IPS-NIHi7 (cell line): ENCODE measurements at regions not wholly inside any gene's neighbourhood (a gene's known extent, or its start where the extent isn't known, plus 50 kb on each side); places are given as distances from the start of the nearest gene placed in this dataset.
"Not testable (repeated sequence)": the region's sequence is repeated elsewhere in the genome, so short reads cannot be mapped to it uniquely, and the experiment has no call there.

Experiments used
- DNase-seq: peaks from one replicate; pipeline ENCODE4 v3.0.0; 2012; ENCODE audit warnings: mixed read lengths; ENCODE audit errors: extremely low spot score

DNA sequence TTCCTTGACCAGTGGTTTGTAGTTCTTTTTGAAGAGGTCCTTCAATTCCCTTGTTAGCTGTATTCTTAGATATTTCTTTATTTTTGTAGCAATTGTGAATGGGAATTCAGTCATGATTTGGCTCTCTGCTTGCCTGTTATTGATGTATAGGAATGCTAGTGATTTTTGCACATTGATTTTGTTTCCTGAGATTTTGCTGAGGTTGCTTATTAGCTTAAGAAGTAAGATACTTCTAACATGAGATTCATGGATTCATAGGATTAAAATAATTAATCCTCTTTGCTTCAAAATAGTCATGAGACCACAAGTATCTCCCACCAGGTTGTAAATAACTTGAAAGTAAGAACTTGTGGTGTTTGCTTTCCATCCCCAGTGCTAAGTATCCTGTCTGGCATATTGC is 308.9 kb downstream of the DTHD1 start:
- DNase-seq: no peak

DNA sequence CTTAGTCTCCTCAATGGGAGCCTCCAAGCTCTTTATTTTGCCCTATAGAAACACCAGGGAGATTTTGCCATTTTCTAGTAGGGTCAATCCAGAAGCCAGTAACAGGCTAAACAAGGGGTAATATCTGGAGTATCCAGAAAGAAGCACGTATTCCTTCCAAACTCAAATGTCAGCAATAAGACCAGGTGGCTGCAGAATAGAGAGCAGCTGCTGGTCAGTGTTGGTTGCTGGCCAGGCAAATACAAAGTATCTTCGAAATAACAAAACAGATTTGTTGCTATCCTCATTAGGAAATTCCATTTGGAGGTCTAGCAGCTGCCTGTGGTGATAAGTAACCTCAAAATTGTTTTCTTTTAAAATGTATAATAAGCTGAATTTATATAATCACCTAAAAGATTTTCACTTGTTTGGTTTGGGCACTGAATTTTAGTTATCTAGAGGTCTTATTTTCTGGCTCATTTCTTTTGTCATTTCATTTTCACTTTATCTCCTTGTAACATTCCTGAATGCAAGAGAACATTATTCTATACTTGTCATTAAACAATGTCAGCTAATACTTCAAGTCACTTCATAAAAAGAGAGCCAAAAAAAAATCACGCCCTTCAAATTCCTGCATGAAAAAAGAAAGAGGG is 320.6 kb downstream of the DTHD1 start:
- DNase-seq: no peak

DNA sequence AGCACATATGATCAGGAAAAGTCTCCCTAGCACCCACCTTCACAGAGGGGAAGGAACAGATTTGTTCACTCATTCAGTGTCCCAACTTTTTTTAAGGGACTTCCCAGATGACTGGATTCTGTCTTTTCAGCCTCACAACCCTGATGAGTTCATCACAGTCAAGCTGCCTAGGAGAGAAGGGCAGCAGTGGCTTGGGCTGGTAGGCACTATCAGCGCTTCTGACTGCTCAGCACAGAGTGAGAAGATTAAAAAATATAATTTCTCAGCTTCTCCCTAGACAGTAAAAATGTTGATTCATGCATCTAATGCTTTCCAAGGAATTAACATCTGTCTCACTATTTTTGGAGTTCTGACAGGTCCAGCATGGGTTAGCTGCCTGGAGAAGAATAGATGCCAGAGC is 328.2 kb downstream of the DTHD1 start:
- DNase-seq: no peak

DNA sequence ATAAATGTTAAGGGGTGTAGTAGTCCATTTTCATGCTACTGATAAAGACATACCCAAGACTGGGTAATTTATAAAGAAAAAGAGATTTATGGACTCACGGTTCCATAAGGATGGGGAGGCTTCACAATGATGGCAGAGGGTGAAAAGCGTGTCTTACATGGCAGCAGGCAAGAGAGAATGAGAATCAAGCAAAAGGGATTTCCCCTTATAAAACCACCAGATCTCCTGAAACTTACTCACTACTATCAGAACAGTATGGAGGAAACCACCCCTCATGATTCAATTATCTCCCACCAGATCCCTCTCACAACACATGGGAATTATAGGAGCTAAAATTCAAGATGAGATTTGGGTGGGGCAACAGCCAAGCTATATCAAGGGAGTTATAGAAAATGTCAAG is 329.2 kb downstream of the DTHD1 start:
- DNase-seq: no peak

DNA sequence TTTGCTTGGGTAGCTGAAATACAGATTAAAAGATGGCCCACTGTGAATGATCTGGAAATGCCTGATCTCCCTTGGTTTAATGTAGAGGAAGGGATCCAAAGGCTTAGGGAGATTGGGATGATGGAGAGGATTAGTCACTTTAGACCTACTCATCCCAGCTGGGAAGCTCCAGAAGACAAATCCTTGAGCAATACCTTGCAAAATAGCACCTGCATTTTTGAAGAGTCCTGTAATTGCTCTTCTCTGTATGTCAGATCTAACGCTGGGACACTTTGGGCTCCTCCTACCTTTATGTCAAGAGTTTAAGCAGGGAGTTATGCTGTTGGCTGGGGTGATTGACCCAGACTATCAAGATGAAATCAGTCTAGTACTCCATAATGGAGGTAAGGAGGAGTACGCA is 331.7 kb downstream of the DTHD1 start:
- not testable (repeated sequence) for DNase-seq

DNA sequence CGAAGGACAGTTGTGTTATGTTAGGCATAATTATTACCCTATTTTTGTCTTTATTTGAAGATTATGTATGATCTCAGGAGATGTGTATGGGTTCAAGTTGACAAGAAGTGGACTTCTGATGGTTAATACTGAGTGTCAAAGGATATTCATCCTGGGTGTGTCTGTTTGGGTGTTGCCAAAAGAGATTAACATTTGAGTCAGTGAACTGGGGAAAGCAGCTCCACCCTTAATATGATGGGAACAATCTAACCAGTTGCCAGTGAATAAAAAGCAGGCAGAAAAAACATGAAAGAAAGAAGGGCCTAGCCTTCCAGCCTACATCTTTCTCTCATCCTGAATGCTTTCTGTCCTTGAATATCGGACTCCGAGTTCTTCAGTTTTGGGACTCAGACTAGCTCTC is 332.6 kb downstream of the DTHD1 start:
- no peak for DNase-seq

DNA sequence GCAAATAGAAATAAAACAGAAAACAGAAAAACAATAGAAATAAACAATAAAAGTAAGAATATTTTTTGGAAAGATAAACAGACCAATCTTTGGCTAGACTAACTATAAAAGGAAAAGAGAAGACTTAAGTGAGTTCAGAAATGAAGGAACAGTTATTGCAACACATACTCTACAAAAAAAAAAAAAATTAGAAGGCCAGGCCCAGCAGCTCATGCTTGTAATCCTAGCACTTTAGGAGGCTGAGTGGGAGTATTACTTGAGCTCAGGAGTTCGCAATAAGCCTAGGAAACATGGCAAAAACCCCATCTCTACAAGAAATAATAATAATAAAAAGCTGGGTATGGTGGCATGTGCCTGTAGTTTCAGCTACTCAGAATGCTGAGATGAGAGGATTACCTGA is 336.7 kb downstream of the DTHD1 start:
- no peak for DNase-seq

DNA sequence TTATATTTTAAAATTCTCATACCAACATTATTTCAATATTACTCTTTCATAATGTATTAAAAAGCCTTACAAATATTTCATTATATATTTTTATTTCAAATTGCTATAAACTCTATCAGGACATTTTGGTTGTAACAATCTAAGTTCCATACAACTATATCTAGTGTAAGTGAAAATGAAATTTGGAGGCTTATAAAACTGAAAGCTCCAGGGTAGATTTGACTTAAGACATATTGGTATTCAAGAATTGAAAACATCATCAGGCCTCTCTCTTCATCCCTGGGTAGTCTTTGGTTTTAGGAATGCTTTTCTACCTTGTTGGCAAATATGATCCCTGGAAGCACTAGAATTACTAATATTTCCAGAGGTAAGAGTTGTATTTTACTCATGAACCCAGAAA is 342.6 kb downstream of the DTHD1 start:
- DNase-seq: no peak

DNA sequence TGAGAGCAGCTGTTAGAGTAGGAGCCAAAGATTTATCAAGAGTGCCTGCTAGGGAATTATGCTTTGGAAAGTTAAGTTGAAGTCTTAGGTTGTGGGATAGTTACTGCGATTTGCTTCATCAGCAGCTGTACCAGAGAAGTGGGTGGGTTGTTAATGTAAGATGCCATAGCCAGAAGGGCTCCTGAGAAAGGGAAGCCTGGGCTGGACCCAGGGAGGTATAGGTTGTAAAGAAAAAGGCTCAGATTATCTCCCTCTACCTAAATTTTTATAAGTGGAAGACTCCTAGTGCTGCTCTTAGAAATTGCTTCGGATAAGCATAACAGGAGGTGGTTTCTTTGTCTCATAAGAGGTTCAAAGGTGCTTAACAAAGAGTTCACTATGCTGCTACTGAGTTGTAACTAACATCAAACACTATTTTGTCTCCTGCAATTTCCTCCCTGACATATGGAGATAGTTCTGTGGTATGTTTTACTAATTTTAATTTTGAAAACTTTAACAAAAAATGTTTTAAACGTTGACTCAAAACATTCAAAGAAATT is 356.9 kb downstream of the DTHD1 start:
- no peak for DNase-seq

DNA sequence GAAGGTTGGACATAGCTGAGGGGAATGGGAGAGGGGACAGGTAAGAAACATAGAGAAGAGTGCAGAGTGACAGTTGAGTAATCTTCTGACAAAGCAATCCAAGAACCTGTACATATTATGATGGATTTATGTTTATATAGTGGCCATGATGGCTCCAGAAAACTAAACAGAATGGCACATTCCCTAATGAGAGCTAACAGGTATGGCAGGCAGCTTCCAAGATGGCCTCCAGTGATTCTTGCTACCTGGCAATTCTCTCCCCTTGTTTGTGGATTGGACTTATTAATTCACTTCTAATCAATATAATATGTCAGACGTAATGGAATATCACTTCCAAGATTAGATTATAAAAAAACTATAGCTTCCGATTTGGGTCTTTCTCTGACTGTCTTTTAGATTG is 359.5 kb downstream of the DTHD1 start:
- no peak for DNase-seq

DNA sequence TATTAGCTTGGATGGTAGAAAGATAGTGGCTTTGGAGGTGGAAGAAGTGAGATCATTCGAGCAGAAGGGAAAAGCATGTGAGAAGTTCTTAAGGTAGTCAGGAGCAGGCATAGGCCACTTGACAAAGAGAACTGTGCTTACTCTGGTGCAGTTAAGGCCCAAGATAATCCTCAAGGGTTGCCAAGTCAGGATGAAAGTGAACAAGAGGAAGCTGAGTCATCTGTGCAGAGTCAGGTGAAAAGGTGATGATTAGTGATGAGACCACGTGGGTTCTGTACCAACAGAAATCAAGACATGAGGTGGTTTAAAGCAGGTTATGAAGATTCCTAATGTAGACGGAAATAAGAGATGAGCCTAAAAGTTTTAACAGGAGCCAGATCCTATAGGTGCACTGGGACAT is 369.8 kb downstream of the DTHD1 start:
- no peak for DNase-seq

DNA sequence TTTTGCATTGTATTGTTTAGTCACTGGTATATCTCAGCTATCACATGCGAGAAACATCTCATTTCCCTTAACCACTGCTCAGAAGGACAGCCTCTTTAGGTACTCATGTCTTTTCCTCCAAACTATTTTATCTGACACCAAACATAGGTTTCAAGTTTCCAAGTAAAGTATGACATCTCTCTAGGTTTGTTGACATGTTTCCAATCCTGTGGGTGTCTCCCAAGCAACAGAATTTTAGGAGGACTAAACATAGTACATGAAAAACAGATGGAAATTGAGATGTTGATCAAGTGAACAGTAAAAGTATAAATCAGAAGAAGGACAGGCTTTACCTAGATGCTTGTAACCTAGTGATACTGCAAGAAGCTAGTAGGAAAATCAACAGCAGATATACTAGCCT is 371.4 kb downstream of the DTHD1 start:
- no peak for DNase-seq

DNA sequence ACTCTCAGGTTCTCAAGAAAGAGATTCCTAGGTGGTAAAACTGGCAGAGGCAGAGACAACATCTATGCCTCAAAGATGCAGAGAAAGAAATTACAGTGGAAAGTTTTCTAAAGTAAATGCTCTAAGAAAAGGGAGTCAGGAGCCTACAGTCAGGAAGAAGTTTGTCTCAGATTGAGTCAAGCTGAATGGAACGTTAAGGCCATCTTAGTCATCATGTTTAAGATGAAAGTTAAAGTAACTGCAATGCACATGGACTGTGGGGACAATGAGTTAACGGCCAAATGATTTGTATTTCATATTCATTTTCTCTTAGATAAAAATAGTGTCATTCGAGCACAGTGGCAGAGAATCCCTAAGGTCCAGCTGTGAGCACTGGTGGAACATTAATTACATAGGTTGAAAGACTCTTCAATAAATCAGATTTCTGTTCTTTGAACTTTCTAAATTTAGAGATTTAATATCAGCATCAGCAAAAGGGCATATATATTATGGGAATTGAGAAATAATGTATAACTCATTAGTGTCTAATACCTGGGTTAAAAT is 384.6 kb downstream of the DTHD1 start:
- no peak for DNase-seq

DNA sequence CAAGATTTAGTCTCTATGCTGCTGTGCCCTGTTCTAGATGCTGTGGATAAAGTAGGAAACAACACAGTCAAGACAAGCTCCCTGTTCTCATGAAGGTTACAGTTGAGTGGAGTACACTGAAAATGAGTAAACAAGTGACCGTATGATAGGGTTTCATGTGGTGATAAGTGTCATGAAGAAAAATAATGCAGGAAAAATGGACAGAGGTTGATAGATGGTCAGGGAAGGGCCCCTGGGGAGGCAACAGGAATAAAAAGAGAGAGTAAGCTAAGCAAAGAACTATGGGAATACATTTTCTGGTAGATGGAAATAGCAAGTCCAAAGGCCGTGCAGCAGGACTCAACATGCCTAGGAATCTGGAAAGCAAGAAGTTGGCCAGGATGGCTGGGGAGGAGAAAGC is 394.0 kb downstream of the DTHD1 start:
- DNase-seq: no peak

DNA sequence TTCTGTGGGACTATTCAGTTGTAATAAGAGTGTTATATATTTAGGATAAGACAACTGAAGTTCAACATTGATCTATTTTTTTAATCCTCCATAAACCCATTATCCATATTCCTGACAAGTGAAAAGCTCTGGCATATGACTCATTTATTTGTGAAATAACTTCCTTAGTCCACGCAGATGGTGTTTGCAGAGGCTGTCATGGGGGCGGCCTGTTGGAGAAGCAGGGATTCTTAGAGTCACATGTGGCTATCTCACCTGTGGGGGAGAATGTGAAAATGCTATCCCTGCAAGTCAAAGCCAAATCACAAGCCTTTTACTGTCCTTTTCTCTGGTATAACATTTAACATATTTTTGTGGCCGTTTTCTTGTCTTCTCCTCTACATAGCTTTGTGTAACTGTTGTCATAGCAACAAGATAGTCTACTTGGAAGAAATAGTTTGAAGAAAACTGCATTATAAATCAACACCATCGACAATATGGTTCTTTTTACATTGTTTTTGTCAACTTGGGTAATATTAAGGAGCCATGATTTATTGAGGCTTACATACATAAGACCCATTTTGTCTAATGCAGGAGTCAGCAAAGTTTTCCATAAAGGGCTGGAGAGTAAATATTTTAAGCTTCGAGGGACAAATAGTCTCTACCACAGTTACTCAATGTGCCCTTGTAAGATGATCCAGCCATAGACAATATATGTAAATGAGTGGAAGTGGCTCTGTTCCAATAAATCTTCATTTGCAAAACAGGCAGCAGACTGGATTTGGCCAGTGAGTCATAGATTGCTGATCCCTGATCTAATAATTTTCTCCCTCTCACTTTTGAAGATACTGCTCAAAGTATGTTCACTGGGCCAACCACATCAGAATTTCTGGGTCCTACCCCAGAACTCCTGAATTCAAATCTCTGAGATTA is 395.0 kb downstream of the DTHD1 start:
- no peak for DNase-seq

DNA sequence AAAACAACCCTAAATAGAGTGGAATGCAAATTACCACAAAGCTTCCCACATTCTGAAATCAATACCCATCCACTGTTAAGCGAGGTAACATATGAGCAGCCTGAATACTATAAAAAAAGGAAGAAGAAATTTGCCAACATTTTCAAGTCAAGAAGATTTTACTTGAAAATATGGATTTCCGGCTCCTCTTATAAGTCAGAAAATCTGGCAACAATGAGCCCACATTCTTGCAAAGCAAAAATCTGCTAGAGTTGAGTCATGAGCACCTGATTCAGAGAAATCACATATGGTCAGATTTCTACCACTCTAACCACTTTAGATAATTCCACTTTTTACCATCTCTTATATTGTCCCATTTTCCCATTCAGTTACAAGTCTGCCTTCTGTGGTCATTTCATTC is 395.7 kb downstream of the DTHD1 start:
- DNase-seq: no peak

DNA sequence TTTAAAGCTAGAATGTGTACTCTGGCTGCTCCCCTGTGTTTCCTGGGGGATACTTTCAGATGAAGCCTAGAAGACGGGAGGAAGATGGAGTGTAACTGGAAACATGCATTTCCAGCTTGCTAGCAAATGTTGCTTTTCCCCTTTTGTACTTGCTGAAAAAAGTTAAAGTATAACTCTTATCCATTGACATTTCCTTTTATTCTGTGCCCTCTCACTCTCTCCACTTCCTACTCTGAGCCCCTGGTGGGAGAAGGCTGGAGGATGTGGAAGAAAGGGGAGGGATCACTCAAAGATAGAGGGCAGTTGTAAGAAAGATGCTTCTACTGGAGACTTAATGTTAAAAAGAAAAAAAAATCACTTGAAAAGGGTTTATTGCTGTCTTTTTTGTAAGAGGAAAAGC is 396.5 kb downstream of the DTHD1 start:
- no peak for DNase-seq

DNA sequence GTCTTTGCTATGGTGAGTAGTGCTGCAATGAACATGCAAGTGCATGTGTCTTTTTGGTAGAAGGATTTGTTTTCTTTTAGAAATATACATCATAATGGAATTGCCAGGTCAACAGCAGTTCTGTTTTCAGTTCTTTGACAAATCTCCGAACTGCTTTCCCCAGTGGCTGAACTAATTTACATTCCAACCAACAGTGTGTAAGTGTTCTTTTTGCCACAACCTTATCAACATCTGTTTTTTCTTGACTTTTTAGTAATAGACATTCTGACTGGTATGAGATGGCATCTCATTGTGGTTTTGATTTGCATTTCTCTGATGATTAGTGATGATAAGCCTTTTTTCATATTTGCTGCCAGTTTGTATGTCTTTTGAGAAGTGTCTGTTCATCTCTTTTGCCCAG is 406.3 kb downstream of the DTHD1 start:
- no peak for DNase-seq

DNA sequence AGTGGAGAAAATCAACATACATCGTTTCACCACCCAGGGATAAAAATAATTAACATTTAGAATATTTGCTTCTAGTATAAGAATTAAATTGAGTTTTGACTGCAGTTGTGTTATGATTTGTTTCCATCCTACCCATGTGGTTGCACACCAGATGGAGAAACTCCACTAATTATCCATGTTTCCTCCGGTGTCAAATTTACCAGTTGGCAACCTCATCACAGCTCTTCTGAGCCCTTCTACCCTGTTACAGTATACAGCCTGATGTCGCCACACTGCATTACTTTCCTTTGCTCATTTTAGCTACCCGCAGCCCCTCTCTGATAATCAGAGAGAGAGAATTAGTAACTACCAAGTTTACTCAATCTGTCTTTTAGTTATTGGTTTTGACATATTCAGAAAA is 411.2 kb downstream of the DTHD1 start:
- DNase-seq: no peak

DNA sequence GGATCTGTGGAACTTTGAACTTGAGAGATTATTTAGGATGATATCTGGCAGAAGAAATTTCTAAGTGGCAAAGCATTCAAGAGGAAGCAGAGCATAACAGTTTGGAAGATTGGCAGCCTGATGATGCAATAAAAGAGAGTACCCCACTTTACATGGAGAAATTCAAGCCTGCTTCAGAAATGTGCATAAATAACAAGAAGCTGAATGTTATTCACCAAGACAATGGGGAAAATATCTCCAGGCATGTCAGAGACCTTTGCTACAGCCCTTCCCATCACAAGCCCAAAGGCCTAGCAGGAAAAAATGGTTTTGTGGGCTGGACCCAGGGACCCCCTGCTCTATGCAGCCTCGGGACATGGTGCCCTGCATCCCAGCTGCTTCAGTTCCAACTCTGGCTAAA is 420.8 kb downstream of the DTHD1 start:
- DNase-seq: no peak

DNA sequence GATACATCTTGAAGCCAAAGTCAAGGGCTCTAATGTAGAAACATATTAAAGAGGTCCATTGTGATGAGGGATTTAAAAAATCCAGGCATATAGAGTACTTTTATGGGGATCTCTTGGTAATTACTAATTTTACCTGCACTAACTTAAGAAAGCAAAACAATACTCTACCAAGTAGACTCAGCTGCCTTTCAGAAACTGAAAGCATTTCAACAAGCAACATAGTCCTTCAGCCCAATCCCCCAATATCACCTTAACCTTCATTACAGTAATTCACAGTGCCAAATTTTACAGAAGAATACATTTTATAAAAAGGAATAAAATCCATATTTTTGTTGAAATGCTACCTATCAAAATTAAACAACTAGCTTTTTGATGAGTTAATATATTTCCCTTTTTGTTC is 422.9 kb downstream of the DTHD1 start:
- no peak for DNase-seq

DNA sequence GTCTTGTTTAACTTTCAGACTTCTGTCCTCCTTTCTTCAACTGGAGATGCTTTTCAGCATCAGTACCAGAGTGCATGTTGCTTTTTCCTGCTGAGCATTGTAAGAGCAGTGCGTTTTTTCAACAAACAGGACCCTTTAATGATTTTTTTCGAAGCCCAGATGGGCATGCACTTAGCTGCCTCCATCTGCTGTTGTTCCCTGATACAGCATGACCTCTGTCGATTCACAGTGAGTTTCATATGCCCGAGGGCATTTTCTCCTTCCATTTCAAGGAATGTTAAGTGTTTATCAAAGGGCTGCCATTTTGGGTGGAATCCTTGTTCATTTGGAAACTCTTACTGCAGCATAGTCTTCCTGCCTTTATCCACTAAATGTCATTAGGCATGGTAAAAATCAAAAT is 428.6 kb downstream of the DTHD1 start:
- no peak for DNase-seq

DNA sequence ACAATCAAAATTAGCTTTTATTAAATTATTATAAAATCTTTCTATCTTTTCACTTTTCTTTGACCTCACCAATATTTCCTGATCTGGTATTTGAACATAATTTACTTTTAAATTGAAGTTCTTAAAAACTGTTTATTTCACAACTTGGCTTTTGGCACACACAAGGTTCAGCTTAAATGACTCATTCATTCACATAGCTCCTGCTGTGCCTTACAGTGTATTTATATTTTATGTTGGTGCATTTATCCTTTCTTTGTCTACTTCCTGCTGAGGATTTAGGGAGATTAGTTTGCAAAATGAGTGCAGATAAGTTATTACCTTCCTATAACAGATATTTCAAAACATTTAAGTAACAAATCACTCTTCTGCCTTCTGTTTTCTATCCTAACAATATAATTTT is 430.6 kb downstream of the DTHD1 start:
- no peak for DNase-seq
